C4-2B (cell line): ENCODE measurements at regions not wholly inside any gene's neighbourhood (a gene's known extent, or its start where the extent isn't known, plus 50 kb on each side); places are given as distances from the start of the nearest gene placed in this dataset.

Experiments used
- H3K27ac ChIP-seq: fragments of 450-650 bp; 2 replicates; pipeline ENCODE4 v1.5.1; 2017
- CTCF ChIP-seq: fragments of 450-650 bp; conservative IDR thresholded peaks from 2 replicates; pipeline ENCODE4 v1.5.1; 2017; ENCODE audit warnings: mild to moderate bottlenecking
- ZFX ChIP-seq: fragments of 450-650 bp; IDR thresholded peaks from 2 replicates; pipeline ENCODE4 v1.6.1; 2017

DNA sequence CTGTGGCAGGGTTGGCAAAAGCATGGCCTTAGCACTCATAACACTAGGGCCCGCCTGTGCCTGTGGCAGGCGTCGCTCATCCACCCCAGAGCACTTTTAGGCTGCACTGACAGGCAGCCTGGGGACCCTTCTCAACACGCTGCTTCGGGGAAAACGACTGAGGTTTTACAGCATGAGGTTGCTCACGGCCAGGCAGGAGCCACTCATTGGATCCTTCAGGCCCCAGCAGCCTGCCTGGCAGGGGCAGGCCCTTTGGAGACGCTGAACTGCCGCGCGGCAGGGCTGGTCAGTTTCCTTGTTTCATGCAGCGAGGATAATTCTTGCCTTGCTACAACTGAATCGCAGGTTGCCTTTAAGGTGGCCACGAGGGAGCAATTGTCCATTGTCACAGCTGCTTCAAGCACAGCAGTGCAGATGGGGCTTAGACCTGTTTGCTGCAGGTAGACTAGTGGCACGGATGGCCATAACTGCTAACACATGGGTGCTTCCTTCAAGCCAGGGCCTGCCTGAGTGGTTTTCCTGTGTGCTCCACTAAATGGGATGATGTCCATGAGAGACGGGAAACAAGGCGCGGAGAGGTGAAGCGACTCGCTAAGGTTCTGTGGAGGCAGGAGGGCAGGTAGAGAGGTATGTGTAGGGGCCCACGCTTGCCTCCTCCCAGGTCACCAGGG lies 49.9 kb upstream of the HS6ST1 start:
- TF ChIP-seq ZFX, result no peak
- TF ChIP-seq CTCF, result no peak
- H3K27ac ChIP-seq, result no peak overlapping the region

DNA sequence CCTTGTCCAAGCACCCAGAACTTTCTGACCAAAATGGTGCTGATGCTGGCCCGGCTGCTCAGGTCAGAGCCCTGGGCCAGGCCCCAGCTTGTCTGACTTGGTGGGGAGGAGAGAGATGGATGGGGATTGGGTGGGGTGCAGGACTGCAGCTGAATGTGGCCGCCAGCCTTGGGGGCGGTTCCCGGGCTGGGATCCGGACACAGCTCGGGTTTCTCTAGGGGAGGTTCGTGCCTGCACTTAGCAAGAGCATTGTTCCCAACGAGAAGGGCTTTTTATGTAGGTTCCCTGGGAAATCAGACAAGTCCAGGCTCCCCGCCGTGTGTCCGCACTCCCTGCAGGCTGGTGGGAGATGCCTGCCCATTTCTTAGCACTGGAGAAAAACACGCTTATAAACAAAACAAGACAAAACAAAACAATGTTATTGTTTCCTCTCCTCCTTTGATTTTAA lies 50.5 kb upstream of the HS6ST1 start:
- no peak overlapping the region for H3K27ac ChIP-seq
- TF ChIP-seq CTCF (no peak), ZFX (no peak)

- no peak for TF ChIP-seq ZFX
- TF ChIP-seq CTCF, result no peak
- H3K27ac ChIP-seq, result no peak overlapping the region
Measured at GRCh38 chr2:128369602-128370467, 51.2 kb upstream of the HS6ST1 start.

DNA sequence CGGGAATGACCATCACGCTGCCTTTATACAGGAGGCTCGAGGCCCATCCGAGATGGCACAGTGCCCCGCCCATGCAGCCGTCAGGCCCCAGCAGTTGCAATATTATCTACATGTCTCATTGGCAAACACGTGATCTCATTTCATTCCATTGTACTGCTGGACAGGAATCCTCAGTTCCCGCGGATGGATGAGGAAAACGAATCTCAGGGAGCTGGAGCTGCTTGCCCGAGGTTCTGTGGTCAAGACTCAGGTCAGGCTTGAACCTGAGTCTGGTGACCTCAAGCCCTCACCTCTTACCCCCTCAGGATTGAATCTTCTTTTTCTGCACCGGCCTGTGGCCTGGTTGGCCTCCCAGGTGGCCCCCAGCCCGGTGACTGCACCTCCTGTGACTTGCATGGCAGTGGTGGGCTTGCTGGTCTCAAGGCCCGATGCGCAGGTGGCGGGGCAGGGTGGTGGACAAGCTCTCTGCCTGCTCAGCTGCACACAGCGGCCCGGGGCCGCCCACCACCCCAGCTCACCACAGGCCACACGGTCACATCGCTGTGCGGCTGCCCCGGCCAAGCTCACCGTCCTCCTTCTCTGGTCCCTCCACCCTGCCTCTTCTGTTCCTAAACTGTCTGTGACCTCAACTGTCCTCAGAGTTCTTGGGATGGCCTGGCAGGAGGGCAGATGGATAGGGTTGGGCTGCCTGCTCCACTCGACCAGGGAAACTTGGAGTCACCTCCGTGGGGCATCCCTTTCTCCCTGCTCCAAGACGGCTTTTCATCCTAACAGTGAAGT lies 52.0 kb upstream of the HS6ST1 start:
- no peak overlapping the region for H3K27ac ChIP-seq
- TF ChIP-seq ZFX, result no peak
- no peak for TF ChIP-seq CTCF

GRCh38 chr2:128371248-128371630 lies 52.6 kb upstream of the HS6ST1 start:
- no peak for TF ChIP-seq ZFX
- no peak for TF ChIP-seq CTCF
- H3K27ac ChIP-seq, result no peak overlapping the region

- no peak overlapping the region for H3K27ac ChIP-seq
- no peak for TF ChIP-seq CTCF
- TF ChIP-seq ZFX, result no peak
Measured at GRCh38 chr2:128371648-128372345, 53.1 kb upstream of the HS6ST1 start.
